HG03521 (cell line): ENCODE measurements at regions not wholly inside any gene's neighbourhood (a gene's known extent, or its start where the extent isn't known, plus 50 kb on each side); places are given as distances from the start of the nearest gene placed in this dataset.

Source experiments
- ATAC-seq: cut with Tn5 transposase; IDR thresholded peaks from one replicate; pipeline ENCODE4 v1.9.1; 2021; ENCODE audit warnings: mild to moderate bottlenecking, moderate library complexity; ENCODE audit not compliant: unreplicated experiment

GRCh38 chr2:104668631-104669030 is 185.3 kb upstream of the POU3F3 start:
- no peak for ATAC-seq

GRCh38 chr2:104673225-104673624 is 180.7 kb upstream of the POU3F3 start:
- no peak for ATAC-seq

- no peak for ATAC-seq
Observed at GRCh38 chr2:104678181-104678580, 175.7 kb upstream of the POU3F3 start.

GRCh38 chr2:104685591-104685990 is 168.3 kb upstream of the POU3F3 start:
- ATAC-seq, result no peak

- ATAC-seq, result no peak
Observed at GRCh38 chr2:104687147-104687546, 166.8 kb upstream of the POU3F3 start.

GRCh38 chr2:104690255-104690984 is 163.5 kb upstream of the POU3F3 start:
- ATAC-seq, result no peak

- ATAC-seq, result no peak
Observed at GRCh38 chr2:104698276-104698675, 155.6 kb upstream of the POU3F3 start.

- no peak for ATAC-seq
Observed at GRCh38 chr2:104701411-104701911, 152.5 kb upstream of the POU3F3 start.

GRCh38 chr2:104702031-104702850 is 151.7 kb upstream of the POU3F3 start:
- no peak for ATAC-seq

GRCh38 chr2:104703669-104704068 is 150.2 kb upstream of the POU3F3 start:
- no peak for ATAC-seq

GRCh38 chr2:104704496-104705245 is 149.2 kb upstream of the POU3F3 start:
- no peak for ATAC-seq

GRCh38 chr2:104707056-104707455 is 146.9 kb upstream of the POU3F3 start:
- ATAC-seq, result no peak

- no peak for ATAC-seq
Observed at GRCh38 chr2:104708967-104709366, 144.9 kb upstream of the POU3F3 start.

- ATAC-seq, result no peak
Observed at GRCh38 chr2:104716061-104716460, 137.9 kb upstream of the POU3F3 start.

- peak; percentile 79 for ATAC-seq
Observed at GRCh38 chr2:104733226-104733943, 120.5 kb upstream of the POU3F3 start.

GRCh38 chr2:104734937-104735586 is 118.9 kb upstream of the POU3F3 start:
- ATAC-seq, result no peak

- no peak for ATAC-seq
Observed at GRCh38 chr2:104736026-104736425, 117.9 kb upstream of the POU3F3 start.

- ATAC-seq, result no peak
Observed at GRCh38 chr2:104741860-104742259, 112.1 kb upstream of the POU3F3 start.

GRCh38 chr2:104744537-104744936 is 109.4 kb upstream of the POU3F3 start:
- ATAC-seq, result no peak

GRCh38 chr2:104745846-104746245 is 108.1 kb upstream of the POU3F3 start:
- no peak for ATAC-seq
